ENCODE measurements at regions not wholly inside any gene's neighbourhood (a gene's known extent, or its start where the extent isn't known, plus 50 kb on each side); places are given as distances from the start of the nearest gene placed in this dataset.

- TF ChIP-seq, protein P1, sequence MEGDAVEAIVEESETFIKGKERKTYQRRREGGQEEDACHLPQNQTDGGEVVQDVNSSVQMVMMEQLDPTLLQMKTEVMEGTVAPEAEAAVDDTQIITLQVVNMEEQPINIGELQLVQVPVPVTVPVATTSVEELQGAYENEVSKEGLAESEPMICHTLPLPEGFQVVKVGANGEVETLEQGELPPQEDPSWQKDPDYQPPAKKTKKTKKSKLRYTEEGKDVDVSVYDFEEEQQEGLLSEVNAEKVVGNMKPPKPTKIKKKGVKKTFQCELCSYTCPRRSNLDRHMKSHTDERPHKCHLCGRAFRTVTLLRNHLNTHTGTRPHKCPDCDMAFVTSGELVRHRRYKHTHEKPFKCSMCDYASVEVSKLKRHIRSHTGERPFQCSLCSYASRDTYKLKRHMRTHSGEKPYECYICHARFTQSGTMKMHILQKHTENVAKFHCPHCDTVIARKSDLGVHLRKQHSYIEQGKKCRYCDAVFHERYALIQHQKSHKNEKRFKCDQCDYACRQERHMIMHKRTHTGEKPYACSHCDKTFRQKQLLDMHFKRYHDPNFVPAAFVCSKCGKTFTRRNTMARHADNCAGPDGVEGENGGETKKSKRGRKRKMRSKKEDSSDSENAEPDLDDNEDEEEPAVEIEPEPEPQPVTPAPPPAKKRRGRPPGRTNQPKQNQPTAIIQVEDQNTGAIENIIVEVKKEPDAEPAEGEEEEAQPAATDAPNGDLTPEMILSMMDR (conservative IDR thresholded peaks at IDR 0.05; ENCODE audit: low read depth in 2 of 2) = no peak
- no peak for TF ChIP-seq POLR2AphosphoS5 (IDR thresholded peaks at IDR 0.05; ENCODE audit: low read depth)
- no peak for TF ChIP-seq EZH2 (IDR thresholded peaks at IDR 0.05; ENCODE audit: low read depth, unreplicated experiment)
- TF ChIP-seq CREB1 (CRISPR knock-in tag; IDR thresholded peaks at IDR 0.05; ENCODE audit: low read depth) = no peak
- TF ChIP-seq ZNF462 (CRISPR knock-in tag; IDR thresholded peaks at IDR 0.05) = no peak
Measured at GRCh38 chr13:64782466-64782865, 2447.7 kb downstream of the PCDH9 start.

Measured in GM23338 (cell line).